HT1080 (cell line): ENCODE measurements at regions not wholly inside any gene's neighbourhood (a gene's known extent, or its start where the extent isn't known, plus 50 kb on each side); places are given as distances from the start of the nearest gene placed in this dataset.

Experiments
- DNase-seq: peaks from one replicate; pipeline ENCODE4 v3.0.0-alpha.2; 2015; ENCODE audit warnings: low read depth

- DNase-seq = peak; percentile 16
Observed at GRCh38 chr20:7693761-7694160, 246.5 kb downstream of the HAO1 start.

GRCh38 chr20:7695051-7695495 is 245.2 kb downstream of the HAO1 start:
- no peak for DNase-seq

- DNase-seq = peak; percentile 66
Observed at GRCh38 chr20:7695635-7696034, 244.6 kb downstream of the HAO1 start.

GRCh38 chr20:7696311-7696710 is 243.9 kb downstream of the HAO1 start:
- DNase-seq = no peak

- DNase-seq = no peak
Observed at GRCh38 chr20:7702141-7702540, 238.1 kb downstream of the HAO1 start.

GRCh38 chr20:7703551-7703961 is 236.7 kb downstream of the HAO1 start:
- no peak for DNase-seq

- no peak for DNase-seq
Observed at GRCh38 chr20:7703996-7704395, 236.3 kb downstream of the HAO1 start.

- DNase-seq = no peak
Observed at GRCh38 chr20:7708112-7708511, 232.1 kb downstream of the HAO1 start.

GRCh38 chr20:7708782-7709181 is 231.5 kb downstream of the HAO1 start:
- no peak for DNase-seq

GRCh38 chr20:7710440-7710839 is 229.8 kb downstream of the HAO1 start:
- DNase-seq = no peak

- DNase-seq = peak; percentile 27
Observed at GRCh38 chr20:7712661-7713060, 227.6 kb downstream of the HAO1 start.

GRCh38 chr20:7714549-7714948 is 225.7 kb downstream of the HAO1 start:
- DNase-seq = no peak

- DNase-seq = no peak
Observed at GRCh38 chr20:7716286-7716972, 223.8 kb downstream of the HAO1 start.

- no peak for DNase-seq
Observed at GRCh38 chr20:7722564-7722963, 217.7 kb downstream of the HAO1 start.

GRCh38 chr20:7723284-7723683 is 217.0 kb downstream of the HAO1 start:
- DNase-seq = peak; percentile 65

GRCh38 chr20:7728338-7728737 is 211.9 kb downstream of the HAO1 start:
- peak; percentile 82 for DNase-seq

- no peak for DNase-seq
Observed at GRCh38 chr20:7734216-7734615, 206.0 kb downstream of the HAO1 start.

GRCh38 chr20:7736336-7736735 is 203.9 kb downstream of the HAO1 start:
- DNase-seq = peak; percentile 43

- DNase-seq = peak; percentile 73
Observed at GRCh38 chr20:7741866-7742265, 198.4 kb downstream of the HAO1 start.

GRCh38 chr20:7742479-7742878 is 197.8 kb downstream of the HAO1 start:
- DNase-seq = peak; percentile 72

- DNase-seq = peak; percentile 92
Observed at GRCh38 chr20:7744411-7744810, 195.8 kb downstream of the HAO1 start.

GRCh38 chr20:7748624-7749023 is 191.6 kb downstream of the HAO1 start:
- DNase-seq = no peak

- no peak for DNase-seq
Observed at GRCh38 chr20:7754102-7754501, 186.2 kb downstream of the HAO1 start.

- DNase-seq = no peak
Observed at GRCh38 chr20:7758406-7758805, 181.9 kb downstream of the HAO1 start.
